A549 (cell line): ENCODE measurements at regions not wholly inside any gene's neighbourhood (a gene's known extent, or its start where the extent isn't known, plus 50 kb on each side); places are given as distances from the start of the nearest gene placed in this dataset.

Source experiments
- ATAC-seq, 2 experiments: fragments of 200-7000 bp in 1 of 2; fragments of >200 bp in 1 of 2; cut with Nextera tagmentation in 1 of 2; cut with Tn5 transposase in 1 of 2; 3 replicates each; pipeline versions ENCODE4 v1.8.0 to v1.9.1; 2018 to 2020; ENCODE audit warnings: mild to moderate bottlenecking in 1 of 2, moderate library complexity in 1 of 2
- CTCF ChIA-PET: fragments of 300-600 bp; sonication (Branson Sonifier 250); formaldehyde crosslinking; extraction: SDS; loops from one replicate; lab custom pipeline; 2021; ENCODE audit warnings: antibody characterized with exemption, inconsistent platforms; lab: Yijun Ruan, JAX
- POLR2A ChIA-PET: fragments of 350-600 bp; formaldehyde crosslinking; extraction: SDS; loops from one replicate; lab custom pipeline; 2021; ENCODE audit warnings: antibody characterized with exemption, inconsistent platforms; lab: Yijun Ruan, JAX
- DNase-seq, 2 experiments: peaks; one replicate each; pipeline versions ENCODE4 v3.0.0 to v3.0.0-alpha.2; 2011 to 2016; ENCODE audit warnings: low read depth in 1 of 2, low spot score in 1 of 2
- FAIRE-seq: peaks from 2 replicates; lab custom pipeline; 2011; peaks lifted over from hg19 to GRCh38; lab: Jason Lieb, UNC
- H3K27ac ChIP-seq, 2 experiments: fragments of >200 bp; sonication (Bioruptor Twin); formaldehyde crosslinking; 3 replicates each; pipeline ENCODE4 v1.5.1; 2016 to 2017
- H3K4me1 ChIP-seq: fragments of >200 bp; sonication (Bioruptor Twin); formaldehyde crosslinking; 3 replicates; pipeline ENCODE4 v1.6.1; 2016
- H3K4me2 ChIP-seq: fragments of >200 bp; sonication (Bioruptor Twin); formaldehyde crosslinking; 3 replicates; pipeline ENCODE4 v1.6.1; 2016
- H3K4me3 ChIP-seq: fragments of >200 bp; sonication (Bioruptor Twin); formaldehyde crosslinking; 3 replicates; pipeline ENCODE4 v1.5.1; 2016
- H3K9me3 ChIP-seq: fragments of >200 bp; sonication (Bioruptor Twin); formaldehyde crosslinking; 3 replicates; pipeline ENCODE4 v1.6.1; 2016
- CBX2 ChIP-seq: fragments of 200-600 bp; sonication (generic); IDR thresholded peaks from 2 replicates; pipeline ENCODE4 v1.6.1; 2016; ENCODE audit warnings: low read depth, mild to moderate bottlenecking, borderline replicate concordance
- CBX8 ChIP-seq: fragments of 200-600 bp; sonication (generic); IDR thresholded peaks from 2 replicates; pipeline ENCODE4 v1.6.1; 2016
- CTCF ChIP-seq: fragments of >200 bp; sonication (Bioruptor Twin); formaldehyde crosslinking; IDR thresholded peaks from 3 replicates; pipeline ENCODE4 v1.5.1; 2016
- FOSL2 ChIP-seq, 2 experiments: fragments of 450-650 bp in 1 of 2; fragments of >200 bp in 1 of 2; sonication (Bioruptor Twin) in 1 of 2; formaldehyde crosslinking; IDR thresholded peaks; 2 replicates each; pipeline versions ENCODE4 v1.5.0 to v1.6.1; 2016 to 2020; ENCODE audit warnings: mild to moderate bottlenecking in 1 of 2, moderate library complexity in 1 of 2
- FOXS1 ChIP-seq: fragments of 250-450 bp; sonication (Bioruptor Pico); IDR thresholded peaks from 2 replicates; pipeline ENCODE4 v1.5.0; 2020; ENCODE audit warnings: mild to moderate bottlenecking, moderate library complexity
- HOXB13 ChIP-seq: fragments of 250-450 bp; sonication (Bioruptor Pico); IDR thresholded peaks from 2 replicates; pipeline ENCODE4 v1.5.0; 2020; ENCODE audit warnings: low read depth, mild to moderate bottlenecking, moderate library complexity
- JUNB ChIP-seq: fragments of >200 bp; sonication (Bioruptor Twin); formaldehyde crosslinking; IDR thresholded peaks from 2 replicates; pipeline ENCODE4 v1.6.1; 2016
- MAFK ChIP-seq: fragments of 450-650 bp; IDR thresholded peaks from 2 replicates; pipeline ENCODE4 v1.6.1; 2014; ENCODE audit not compliant: partially characterized antibody
- MAZ ChIP-seq: fragments of 150-350 bp; IDR thresholded peaks from 2 replicates; pipeline ENCODE4 v1.6.1; 2014; ENCODE audit warnings: antibody characterized with exemption, low read depth, low read length, borderline replicate concordance
- MYC ChIP-seq: IDR thresholded peaks from 2 replicates; pipeline ENCODE4 v1.6.1; 2012; ENCODE audit warnings: mild to moderate bottlenecking, inconsistent platforms, low read length, improper control_type of control experiment, borderline replicate concordance
- NR3C1 ChIP-seq: fragments of >200 bp; sonication (Bioruptor Twin); formaldehyde crosslinking; IDR thresholded peaks from 3 replicates; pipeline ENCODE4 v1.6.1; 2017
- POLR2A ChIP-seq: IDR thresholded peaks from 2 replicates; pipeline ENCODE4 v1.6.1; 2012; ENCODE audit warnings: mild to moderate bottlenecking, low read length
- RARB ChIP-seq: fragments of 250-450 bp; sonication (Bioruptor Pico); IDR thresholded peaks from 2 replicates; pipeline ENCODE4 v1.8.0; 2021; ENCODE audit warnings: mild to moderate bottlenecking, moderate library complexity
- RCOR1 ChIP-seq: fragments of 150-350 bp; IDR thresholded peaks from 2 replicates; pipeline ENCODE4 v1.6.1; 2014; ENCODE audit warnings: antibody characterized with exemption, low read length, low read depth
- REST ChIP-seq: fragments of 200-600 bp; sonication (generic); IDR thresholded peaks from 2 replicates; pipeline ENCODE4 v1.6.1; 2016; ENCODE audit warnings: antibody characterized with exemption, mild to moderate bottlenecking, moderate library complexity
- RFX5 ChIP-seq: fragments of 450-650 bp; IDR thresholded peaks from 2 replicates; pipeline ENCODE4 v1.7.1; 2014; ENCODE audit warnings: antibody characterized with exemption, mild to moderate bottlenecking, moderate library complexity
- ZSCAN20 ChIP-seq: fragments of 250-450 bp; sonication (Bioruptor Pico); IDR thresholded peaks from 2 replicates; pipeline ENCODE4 v1.8.0; 2022; ENCODE audit warnings: mild to moderate bottlenecking, moderate library complexity
- WGBS: methylation state at CpG from one replicate; pipeline ENCODE4 v1.1.6; 2017; ENCODE audit errors: missing lambda C conversion rate; 5-methylcytosine and 5-hydroxymethylcytosine counted together
- TF ChIP-seq, protein P1 (sequence below): IDR thresholded peaks from 2 replicates; pipeline ENCODE4 v1.6.1; 2012; ENCODE audit warnings: low read depth, borderline replicate concordance
- TF ChIP-seq, protein P2 (sequence below): fragments of 150-350 bp; IDR thresholded peaks from 2 replicates; pipeline ENCODE4 v1.6.1; 2014; ENCODE audit warnings: low read depth, mild to moderate bottlenecking, low read length

DNA sequence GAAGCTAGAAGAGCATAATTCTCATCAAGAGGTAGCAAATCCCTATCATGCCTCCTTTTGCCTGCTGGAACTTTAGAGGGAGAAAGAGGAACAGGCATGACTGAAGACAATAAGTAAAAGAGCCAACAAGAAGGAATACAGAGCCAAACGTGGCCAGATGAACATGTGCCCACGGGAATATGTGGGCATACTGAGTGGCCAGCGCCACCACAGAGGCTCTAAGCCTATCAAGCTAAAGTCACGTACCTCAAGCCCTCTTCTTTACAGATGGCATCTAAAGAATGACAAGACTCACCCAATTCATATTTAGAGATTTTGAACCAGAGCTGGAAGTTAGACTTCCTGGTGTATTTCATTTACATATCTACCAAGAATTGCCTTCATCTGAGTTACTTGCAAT lies 59.9 kb upstream of the ITGA4 start:
- DNase-seq: no peak

GRCh38 chr2:181398000-181398399 lies 59.2 kb upstream of the ITGA4 start:
- DNase-seq (no peak), ATAC-seq (no peak), FAIRE-seq (no peak)
- Histone ChIP-seq H3K9me3 (no peaks in the 10 kb centered on the region), H3K4me3 (no peak overlapping the region), H3K4me1 (no peaks in the 10 kb centered on the region), H3K4me2 (no peak overlapping the region), H3K27ac (no peak overlapping the region)
- POLR2A ChIA-PET: no interaction called here
- CTCF ChIA-PET: no interaction called here
- TF ChIP-seq HOXB13: no peak
- TF ChIP-seq MAFK: peak; percentile 98
- WGBS: 92% methylated on average over 1 of the region's 1 CpG

More for the DNA sequence above, 59.9 kb upstream of the ITGA4 start:
- Histone ChIP-seq H3K4me3 (no peak overlapping the region), H3K27ac (no peak overlapping the region), H3K4me1 (no peaks in the 10 kb centered on the region), H3K4me2 (no peak overlapping the region), H3K9me3 (no peaks in the 10 kb centered on the region)
- TF ChIP-seq, protein P1, sequence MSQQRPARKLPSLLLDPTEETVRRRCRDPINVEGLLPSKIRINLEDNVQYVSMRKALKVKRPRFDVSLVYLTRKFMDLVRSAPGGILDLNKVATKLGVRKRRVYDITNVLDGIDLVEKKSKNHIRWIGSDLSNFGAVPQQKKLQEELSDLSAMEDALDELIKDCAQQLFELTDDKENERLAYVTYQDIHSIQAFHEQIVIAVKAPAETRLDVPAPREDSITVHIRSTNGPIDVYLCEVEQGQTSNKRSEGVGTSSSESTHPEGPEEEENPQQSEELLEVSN: no peak
- TF ChIP-seq RFX5: no peak
- no peak for TF ChIP-seq FOSL2 (IDR thresholded peaks at IDR 0.05)
- no peak for TF ChIP-seq FOSL2 (CRISPR knock-in tag; IDR thresholded peaks at IDR 0.05)
- TF ChIP-seq REST: no peak
- no peak for TF ChIP-seq FOXS1 (CRISPR knock-in tag)
- no peak for TF ChIP-seq CTCF
- TF ChIP-seq MAZ: no peak
- TF ChIP-seq NR3C1: no peak
- no peak for TF ChIP-seq CBX8
- TF ChIP-seq ZSCAN20 (CRISPR knock-in tag): no peak
- TF ChIP-seq JUNB: no peak
- no peak for TF ChIP-seq POLR2A
- no peak for TF ChIP-seq MYC
- TF ChIP-seq RARB (CRISPR knock-in tag): no peak
- no peak for TF ChIP-seq RCOR1
- no peak for TF ChIP-seq CBX2
- TF ChIP-seq, protein P2, sequence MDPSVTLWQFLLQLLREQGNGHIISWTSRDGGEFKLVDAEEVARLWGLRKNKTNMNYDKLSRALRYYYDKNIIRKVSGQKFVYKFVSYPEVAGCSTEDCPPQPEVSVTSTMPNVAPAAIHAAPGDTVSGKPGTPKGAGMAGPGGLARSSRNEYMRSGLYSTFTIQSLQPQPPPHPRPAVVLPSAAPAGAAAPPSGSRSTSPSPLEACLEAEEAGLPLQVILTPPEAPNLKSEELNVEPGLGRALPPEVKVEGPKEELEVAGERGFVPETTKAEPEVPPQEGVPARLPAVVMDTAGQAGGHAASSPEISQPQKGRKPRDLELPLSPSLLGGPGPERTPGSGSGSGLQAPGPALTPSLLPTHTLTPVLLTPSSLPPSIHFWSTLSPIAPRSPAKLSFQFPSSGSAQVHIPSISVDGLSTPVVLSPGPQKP: no peak
- ATAC-seq (no peak), FAIRE-seq (no peak)
- WGBS: 44% methylated on average over 4 of the region's 4 CpGs
- ChIA-PET POLR2A (no interaction called here), CTCF (no interaction called here)
